Hematopoietic multipotent progenitor cell (in vitro differentiated cells): ENCODE measurements at regions not wholly inside any gene's neighbourhood (a gene's known extent, or its start where the extent isn't known, plus 50 kb on each side); places are given as distances from the start of the nearest gene placed in this dataset. TPM values are rescaled to one million over a fixed set of nuclear protein-coding genes. Genes with fewer than 3 reads are reported as not detected.

ENCODE experiments used
- DNase-seq, 3 donors: peaks; one replicate each; pipeline ENCODE4 v3.0.0-alpha.2; 2011 to 2015; ENCODE audit warnings: low read depth in 2 of 3, low spot score in 2 of 3
- small RNA-seq: library from RNA; depleted of rRNA; stranded (forward); fragments of <200 nt; gene quantifications from one replicate; pipeline ENCODE3, GENCODE V24; 2012

DNA sequence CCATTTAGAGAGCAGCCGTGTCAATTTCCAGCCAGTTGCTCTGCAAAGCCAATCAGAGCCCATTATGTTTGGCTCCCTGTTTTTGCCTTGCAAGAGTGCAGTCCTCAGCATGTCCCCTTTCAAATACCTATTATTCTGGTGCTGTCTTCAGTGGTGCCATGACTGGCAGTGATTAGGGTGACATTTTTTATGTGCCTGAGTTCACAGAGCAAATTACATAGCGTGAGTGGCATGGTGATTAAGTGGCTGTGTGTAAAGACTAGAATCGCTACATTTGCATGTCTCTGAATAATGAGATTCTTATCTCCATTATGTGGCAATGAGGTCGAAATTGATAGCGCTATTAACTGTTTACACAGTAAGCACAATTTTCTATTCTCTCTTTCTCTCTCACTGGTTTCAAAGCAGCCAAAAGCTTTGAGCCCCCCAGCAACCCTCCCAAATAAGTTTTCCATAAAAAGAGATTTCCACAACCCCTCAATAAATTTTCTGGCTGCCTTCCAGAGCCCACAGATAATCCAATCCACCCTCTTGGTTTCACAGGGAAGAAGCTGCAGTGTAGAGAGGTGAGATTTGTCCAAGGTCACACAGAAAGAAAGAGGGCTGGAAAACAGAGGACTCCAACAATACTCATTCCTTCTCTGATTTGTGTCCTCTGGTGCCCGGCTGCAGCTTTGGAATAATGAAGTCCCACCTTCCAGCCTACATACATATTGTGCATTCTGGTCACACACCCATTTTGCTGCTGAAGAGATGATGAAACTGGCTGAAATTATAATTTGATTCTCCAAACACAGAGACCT, 58.8 kb upstream of the NUDT4 start:
- DNase-seq, result no peak

DNA sequence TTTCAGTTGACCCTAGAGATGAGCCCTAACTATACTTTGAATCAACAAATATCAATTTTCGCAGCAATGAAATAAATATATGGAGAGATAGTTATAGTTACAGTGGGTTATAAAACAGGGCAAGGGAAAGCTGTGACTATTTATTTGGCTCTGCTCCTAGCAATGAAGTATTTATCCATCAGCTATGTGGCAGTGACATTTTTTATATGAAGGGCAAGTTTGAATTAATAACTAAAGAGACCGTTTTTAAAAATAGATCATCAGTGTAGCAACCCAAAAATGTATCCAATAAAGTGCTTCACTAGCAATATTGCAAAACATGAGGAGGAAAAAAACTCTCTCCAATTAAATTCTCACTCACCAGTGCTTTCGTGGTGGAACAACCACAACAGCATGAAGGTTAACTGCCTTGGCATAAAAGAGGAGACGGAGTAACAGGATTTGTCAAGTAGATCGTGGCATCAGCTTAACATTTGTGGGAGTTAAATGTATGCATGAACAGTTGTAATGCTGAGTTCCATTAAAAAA, 58.1 kb upstream of the NUDT4 start:
- no peak for DNase-seq

DNA sequence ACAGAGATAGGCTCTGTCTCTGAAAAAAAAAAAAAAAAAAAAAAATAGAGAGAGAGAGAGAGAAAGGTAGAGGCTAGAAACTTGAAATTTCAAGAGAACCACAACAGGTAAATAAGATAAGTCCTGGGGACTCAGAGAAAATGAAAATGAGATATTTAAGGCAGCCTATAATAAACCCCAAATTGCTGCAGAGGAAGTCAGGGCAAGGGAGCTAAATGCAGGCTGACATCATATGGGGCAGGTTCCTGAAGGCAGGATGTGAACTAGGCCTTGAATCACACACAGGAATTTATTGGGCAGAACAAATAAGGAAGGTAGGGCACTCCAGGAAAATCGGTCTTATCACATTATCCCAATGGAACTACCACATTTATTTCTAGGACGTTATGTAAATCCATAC, 54.9 kb upstream of the NUDT4 start:
- no peak for DNase-seq

DNA sequence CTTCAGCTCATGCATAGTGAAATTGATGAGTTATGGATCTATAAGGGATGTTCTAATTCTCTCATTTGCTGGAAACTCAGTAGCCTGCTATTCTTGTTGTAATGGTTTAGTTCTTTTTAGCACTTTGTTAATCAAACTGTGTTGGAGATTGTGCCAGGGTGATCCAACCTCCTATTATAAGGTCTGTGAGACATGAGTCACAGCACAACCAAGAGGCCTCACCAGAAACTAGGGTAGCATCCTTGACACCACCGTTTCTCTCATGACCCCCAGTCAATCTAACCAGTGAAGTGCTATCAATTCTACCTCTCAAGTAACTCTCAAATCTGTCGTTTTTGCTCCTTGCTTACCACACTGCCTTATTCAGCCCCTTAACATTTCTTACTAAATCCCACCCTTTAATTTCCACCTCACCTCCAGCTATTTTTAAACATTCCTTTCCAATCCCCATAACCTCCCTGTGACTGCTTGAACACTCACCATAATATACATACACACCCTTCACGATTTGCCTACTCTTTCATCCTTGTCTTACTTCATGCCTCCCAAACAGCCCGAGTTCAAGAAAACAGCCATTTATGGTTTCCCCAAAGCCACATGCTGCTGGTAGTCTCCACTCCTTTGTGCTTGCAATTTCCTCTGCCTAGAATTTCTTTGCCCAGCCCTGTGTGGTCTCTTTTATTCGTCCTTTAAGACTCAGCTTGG, 53.9 kb upstream of the NUDT4 start:
- DNase-seq, result no peak

DNA sequence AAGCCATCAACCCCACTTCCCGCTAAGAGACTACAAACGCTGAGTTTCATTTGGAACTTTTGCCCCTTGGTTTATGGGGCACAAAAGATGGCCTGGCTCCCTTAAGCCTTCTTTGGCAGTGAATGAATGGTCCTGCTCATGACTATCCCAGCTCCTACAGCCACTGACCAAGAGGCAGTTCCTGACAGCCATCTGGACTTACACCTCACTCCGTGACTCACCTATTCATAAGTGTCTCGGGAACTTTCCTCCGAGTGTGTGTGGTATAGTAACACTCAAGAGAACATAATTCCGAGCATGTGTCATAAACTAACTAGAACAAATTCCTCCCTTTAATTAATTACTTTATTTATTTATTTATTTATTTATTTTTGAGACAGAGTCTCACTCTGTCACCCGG, 51.9 kb upstream of the NUDT4 start:
- DNase-seq, result no peak

Small RNA genes lying in the stretch of these regions (small RNA-seq; reads per million reads assigned to genes)
- gene RF00019 (not detected), gene RF00284 (not detected), gene RPL41P5 (0.41 reads per million)
